Sigmoid colon (tissue), 6 donors: ENCODE measurements at regions not wholly inside any gene's neighbourhood (a gene's known extent, or its start where the extent isn't known, plus 50 kb on each side); places are given as distances from the start of the nearest gene placed in this dataset.

Experiments
- DNase-seq: peaks from one replicate; pipeline ENCODE4 v3.0.0-alpha.2; 2019
- H3K27ac ChIP-seq, 4 donors: fragments of 200-600 bp; sonication (generic); one replicate each; pipeline ENCODE4 v1.5.1; 2016 to 2019; ENCODE audit warnings: mild to moderate bottlenecking in 1 of 4
- H3K27me3 ChIP-seq, 3 donors: fragments of 200-600 bp; sonication (generic); one replicate each; pipeline ENCODE4 v1.5.1; 2019; ENCODE audit warnings: mild to moderate bottlenecking in 1 of 3
- H3K36me3 ChIP-seq, 4 donors: fragments of 200-600 bp; sonication (generic); one replicate each; pipeline ENCODE4 v1.5.1; 2016 to 2019
- H3K4me1 ChIP-seq, 4 donors: fragments of 200-600 bp; sonication (generic); one replicate each; pipeline ENCODE4 v1.5.1; 2017 to 2019
- H3K4me3 ChIP-seq, 4 donors: fragments of 200-600 bp; sonication (generic); one replicate each; pipeline ENCODE4 v1.5.1; 2017 to 2019; ENCODE audit warnings: mild to moderate bottlenecking in 2 of 4, moderate library complexity in 1 of 4
- H3K9me3 ChIP-seq, 4 donors: fragments of 200-600 bp in 3 of 4; sonication (generic) in 3 of 4; one replicate each; pipeline versions ENCODE4 v1.5.1 to v1.6.1; 2013 to 2019
- CTCF ChIP-seq, 4 experiments: fragments of 450-650 bp in 3 of 4; fragments of 200-600 bp in 1 of 4; IDR thresholded peaks; one replicate each; pipeline ENCODE4 v1.5.1; 2016 to 2019; ENCODE audit warnings: antibody characterized with exemption in 4 of 4, mild to moderate bottlenecking in 3 of 4, moderate library complexity in 2 of 4
- EP300 ChIP-seq, 4 donors: sonication (generic); formaldehyde crosslinking; IDR thresholded peaks; one replicate each; pipeline ENCODE4 v1.6.1; 2017; ENCODE audit warnings: antibody characterized with exemption in 4 of 4
- POLR2A ChIP-seq, 2 donors: fragments of 450-650 bp; IDR thresholded peaks; one replicate each; pipeline ENCODE4 v1.6.1; 2016; ENCODE audit warnings: antibody characterized with exemption in 2 of 2, mild to moderate bottlenecking in 2 of 2, moderate library complexity in 2 of 2
- POLR2AphosphoS5 ChIP-seq, 4 donors: sonication (generic); formaldehyde crosslinking; IDR thresholded peaks; one replicate each; pipeline ENCODE4 v1.6.1; 2017; ENCODE audit warnings: antibody characterized with exemption in 4 of 4
- WGBS, 2 donors: extraction: QIAGEN DNeasy Blood & Tissue Kit; methylation state at CpG; one replicate each; pipeline ENCODE4 v1.1.7; 2013; 5-methylcytosine and 5-hydroxymethylcytosine counted together
- intact Hi-C: fragments of 100-400 bp; cut with DNase I; formaldehyde crosslinking; loops from one replicate; pipeline ENCODE4 v1.15.1; 2023
- donor health status: healthy with polysubstance abuse.
- donor health status: healthy.

DNA sequence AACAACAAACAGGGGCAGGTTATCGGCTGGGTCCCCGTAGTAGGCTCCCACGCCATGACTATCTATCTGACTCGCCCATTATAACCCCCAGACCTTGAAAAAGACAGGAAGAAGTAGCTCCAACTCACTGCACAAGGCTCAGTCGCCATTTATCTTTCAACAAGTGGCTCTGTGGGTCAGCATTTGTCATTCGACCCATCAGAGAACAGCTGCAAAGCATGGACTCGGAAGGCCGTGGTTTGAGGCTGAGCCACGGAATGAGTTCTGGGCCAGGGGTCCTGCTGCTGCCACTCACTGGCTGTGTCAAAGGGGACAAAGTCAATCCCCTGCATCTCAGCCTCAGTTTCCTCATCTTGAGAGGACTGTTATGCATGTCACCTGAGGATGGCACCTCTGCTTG is 131.0 kb downstream of the DMRTA2 start:
- TF ChIP-seq CTCF (IDR thresholded peaks at IDR 0.05) (no peak), EP300 (IDR thresholded peaks at IDR 0.05) (no peak), POLR2A (IDR thresholded peaks at IDR 0.05) (no peak), POLR2AphosphoS5 (IDR thresholded peaks at IDR 0.05) (no peak)
- no peak for DNase-seq
- H3K27me3 ChIP-seq: no peaks in the 10 kb centered on the region
- no peaks in the 10 kb centered on the region for H3K4me1 ChIP-seq
- no peak overlapping the region for H3K27ac ChIP-seq
- H3K36me3 ChIP-seq: no peaks in the 10 kb centered on the region
- WGBS, 2 donors: 78 to 83% methylated on average over 9 of the region's 9 CpGs
- no peaks in the 10 kb centered on the region for H3K9me3 ChIP-seq
- intact Hi-C loops: no loop called here
- H3K4me3 ChIP-seq: no peak overlapping the region

DNA sequence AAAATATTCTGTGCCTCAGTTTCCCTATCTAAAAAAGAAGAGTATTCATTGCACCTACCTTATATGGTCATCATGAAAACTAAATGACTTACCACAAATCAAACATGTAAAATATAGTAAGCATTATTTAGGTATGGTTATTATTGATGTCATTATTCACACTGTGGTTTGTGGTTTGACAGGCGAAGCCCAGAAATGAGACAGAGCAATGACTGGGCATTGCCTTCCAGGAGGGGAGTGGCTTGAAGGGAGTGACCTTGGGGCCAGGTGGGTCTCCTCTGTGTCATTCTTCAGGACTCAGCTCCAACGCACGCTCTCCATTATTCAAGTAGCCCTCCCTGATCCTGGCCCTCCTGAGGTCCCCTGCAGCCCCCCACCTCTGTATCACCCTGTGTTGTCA is 133.7 kb downstream of the DMRTA2 start:
- intact Hi-C loops: no loop called here
- no peaks in the 10 kb centered on the region for H3K36me3 ChIP-seq
- H3K4me3 ChIP-seq: no peak overlapping the region
- TF ChIP-seq EP300 (IDR thresholded peaks at IDR 0.05) (no peak), POLR2A (IDR thresholded peaks at IDR 0.05) (no peak), CTCF (IDR thresholded peaks at IDR 0.05) (no peak)
- H3K9me3 ChIP-seq: no peaks in the 10 kb centered on the region
- no peak for DNase-seq
- H3K27me3 ChIP-seq: no peaks in the 10 kb centered on the region
- no peak overlapping the region for H3K27ac ChIP-seq
- WGBS, 2 donors: 81 to 85% methylated on average over 3 of the region's 3 CpGs
- H3K4me1 ChIP-seq: no peaks in the 10 kb centered on the region

DNA sequence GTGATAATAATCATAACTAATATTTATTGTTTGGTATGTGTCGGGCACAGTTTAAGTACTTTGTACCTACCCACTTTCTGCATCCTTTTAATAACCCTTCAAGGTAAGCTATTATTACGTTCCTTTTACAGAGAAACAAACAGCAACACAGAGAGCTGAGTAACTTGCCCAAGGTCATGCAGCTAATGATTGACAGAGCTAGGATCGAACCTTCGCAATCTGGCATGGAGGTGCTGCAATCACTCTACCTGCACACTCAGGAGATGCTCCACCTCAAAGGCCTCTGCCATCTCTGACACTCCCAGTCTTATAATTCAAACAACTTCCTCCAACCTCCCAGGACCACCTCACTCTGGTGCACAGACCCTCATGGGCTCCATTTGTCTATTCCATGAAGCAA is 137.2 kb downstream of the DMRTA2 start:
- no peaks in the 10 kb centered on the region for H3K4me1 ChIP-seq
- H3K4me3 ChIP-seq: no peak overlapping the region
- no peak for DNase-seq
- no peak overlapping the region for H3K27ac ChIP-seq
- no peaks in the 10 kb centered on the region for H3K36me3 ChIP-seq
- no peaks in the 10 kb centered on the region for H3K9me3 ChIP-seq
- no peaks in the 10 kb centered on the region for H3K27me3 ChIP-seq
- TF ChIP-seq EP300 (IDR thresholded peaks at IDR 0.05) (no peak), POLR2AphosphoS5 (IDR thresholded peaks at IDR 0.05) (no peak), POLR2A (IDR thresholded peaks at IDR 0.05) (no peak), CTCF (IDR thresholded peaks at IDR 0.05) (no peak)
- intact Hi-C loops: no loop called here
- 25 to 62% methylated on average over 4 of the region's 4 CpGs for WGBS, 2 donors

DNA sequence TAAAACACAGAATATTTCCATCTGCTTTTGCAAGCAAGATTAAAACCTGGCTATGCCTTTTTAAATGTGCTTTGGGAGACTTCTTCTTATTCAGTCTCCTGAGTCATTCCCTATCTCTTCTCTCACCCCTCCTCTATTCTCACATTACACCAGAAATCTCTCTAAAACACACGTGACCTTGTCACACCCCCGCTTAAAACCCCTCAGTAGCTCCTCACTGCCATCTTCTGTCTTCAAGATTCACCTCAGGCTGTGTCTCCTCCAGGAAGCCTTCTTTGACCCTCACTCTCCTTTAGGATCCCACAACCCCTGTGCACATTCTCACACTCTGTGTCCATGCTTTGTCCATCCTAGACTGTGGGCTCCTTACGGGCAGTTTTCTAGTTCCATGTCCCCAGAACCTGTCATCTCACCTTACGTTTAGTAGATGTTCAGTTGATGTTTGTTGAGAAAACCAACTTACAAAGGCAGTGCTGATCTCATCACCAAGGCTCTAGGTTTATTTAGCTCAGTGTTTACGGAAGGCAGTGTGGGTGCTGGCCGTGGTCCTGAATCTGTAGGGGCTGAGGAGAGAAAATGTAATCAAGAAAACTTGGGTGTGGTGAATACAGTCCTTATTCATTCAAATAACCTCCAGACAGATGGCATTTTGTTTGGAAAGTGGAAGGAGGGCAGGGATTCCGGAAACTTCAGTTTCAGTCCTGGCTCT is 143.5 kb downstream of the DMRTA2 start:
- Histone ChIP-seq H3K9me3 (no peaks in the 10 kb centered on the region), H3K27me3 (peaks cover 0 to 40% (median 0%) of the 10 kb centered on the region in 3 donors), H3K36me3 (no peaks in the 10 kb centered on the region), H3K27ac (no peak overlapping the region), H3K4me3 (no peak overlapping the region), H3K4me1 (no peaks in the 10 kb centered on the region)
- no peak for TF ChIP-seq CTCF (IDR thresholded peaks at IDR 0.05)
- no peak for TF ChIP-seq POLR2AphosphoS5 (IDR thresholded peaks at IDR 0.05)
- no peak for TF ChIP-seq POLR2A (IDR thresholded peaks at IDR 0.05)
- no peak for TF ChIP-seq EP300 (IDR thresholded peaks at IDR 0.05)
- intact Hi-C loops: no loop called here
- WGBS, 2 donors: 19 to 21% methylated on average over 7 of the region's 7 CpGs
- no peak for DNase-seq

- no peak for TF ChIP-seq CTCF (IDR thresholded peaks at IDR 0.05)
- no peak for TF ChIP-seq POLR2A (IDR thresholded peaks at IDR 0.05)
- no peak for TF ChIP-seq POLR2AphosphoS5 (IDR thresholded peaks at IDR 0.05)
- TF ChIP-seq EP300 (IDR thresholded peaks at IDR 0.05): no peak
- H3K9me3 ChIP-seq: no peaks in the 10 kb centered on the region
- no peak for DNase-seq
- intact Hi-C loops: no loop called here
- peaks cover 0 to 40% (median 0%) of the 10 kb centered on the region in 3 donors for H3K27me3 ChIP-seq
- no peaks in the 10 kb centered on the region for H3K4me1 ChIP-seq
- no peaks in the 10 kb centered on the region for H3K36me3 ChIP-seq
- H3K27ac ChIP-seq: no peak overlapping the region
- no peak overlapping the region for H3K4me3 ChIP-seq
- 27 to 37% methylated on average over 3 of the region's 3 CpGs for WGBS, 2 donors
Observed at GRCh38 chr1:50278961-50279360, 144.3 kb downstream of the DMRTA2 start.
